Peyer's patch (tissue), 4 donors: ENCODE measurements at regions not wholly inside any gene's neighbourhood (a gene's known extent, or its start where the extent isn't known, plus 50 kb on each side); places are given as distances from the start of the nearest gene placed in this dataset.

Experiments
- POLR2A ChIP-seq, 2 donors: fragments of 450-650 bp; IDR thresholded peaks; one replicate each; pipeline ENCODE4 v1.5.1; 2017; ENCODE audit warnings: antibody characterized with exemption in 2 of 2, mild to moderate bottlenecking in 2 of 2, moderate library complexity in 2 of 2
- TF ChIP-seq, protein P1 (sequence below), 6 experiments: fragments of 450-650 bp in 4 of 6; fragments of 200-600 bp in 2 of 6; sonication (generic) in 1 of 6; IDR thresholded peaks; one replicate each; pipeline ENCODE4 v1.5.1; 2017 to 2019; ENCODE audit warnings: antibody characterized with exemption in 6 of 6, mild to moderate bottlenecking in 3 of 6, moderate library complexity in 1 of 6

DNA sequence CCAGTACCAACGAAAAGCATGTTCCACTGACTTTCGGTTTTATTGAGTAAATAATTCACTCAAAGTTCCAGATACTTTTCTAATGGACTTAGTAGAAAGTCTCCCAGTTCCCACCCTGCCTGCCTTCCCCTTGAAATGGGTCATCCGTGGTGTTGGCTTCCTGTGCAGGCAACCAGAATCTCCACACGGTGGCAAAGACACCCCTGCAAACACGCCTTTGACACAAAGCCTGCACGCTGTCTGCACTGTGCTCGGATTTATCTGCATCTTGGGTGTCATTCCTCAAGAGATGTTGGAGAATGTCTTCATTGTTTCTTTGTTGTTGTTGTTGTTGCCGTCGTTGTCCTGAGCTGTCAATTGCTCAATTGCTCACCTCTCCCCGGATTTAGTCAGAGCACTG lies 150.0 kb upstream of the IRX2 start:
- TF ChIP-seq, protein P1, sequence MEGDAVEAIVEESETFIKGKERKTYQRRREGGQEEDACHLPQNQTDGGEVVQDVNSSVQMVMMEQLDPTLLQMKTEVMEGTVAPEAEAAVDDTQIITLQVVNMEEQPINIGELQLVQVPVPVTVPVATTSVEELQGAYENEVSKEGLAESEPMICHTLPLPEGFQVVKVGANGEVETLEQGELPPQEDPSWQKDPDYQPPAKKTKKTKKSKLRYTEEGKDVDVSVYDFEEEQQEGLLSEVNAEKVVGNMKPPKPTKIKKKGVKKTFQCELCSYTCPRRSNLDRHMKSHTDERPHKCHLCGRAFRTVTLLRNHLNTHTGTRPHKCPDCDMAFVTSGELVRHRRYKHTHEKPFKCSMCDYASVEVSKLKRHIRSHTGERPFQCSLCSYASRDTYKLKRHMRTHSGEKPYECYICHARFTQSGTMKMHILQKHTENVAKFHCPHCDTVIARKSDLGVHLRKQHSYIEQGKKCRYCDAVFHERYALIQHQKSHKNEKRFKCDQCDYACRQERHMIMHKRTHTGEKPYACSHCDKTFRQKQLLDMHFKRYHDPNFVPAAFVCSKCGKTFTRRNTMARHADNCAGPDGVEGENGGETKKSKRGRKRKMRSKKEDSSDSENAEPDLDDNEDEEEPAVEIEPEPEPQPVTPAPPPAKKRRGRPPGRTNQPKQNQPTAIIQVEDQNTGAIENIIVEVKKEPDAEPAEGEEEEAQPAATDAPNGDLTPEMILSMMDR (IDR thresholded peaks at IDR 0.05), result no peak
- no peak for TF ChIP-seq POLR2A (IDR thresholded peaks at IDR 0.05)
